HCT116 (cell line): ENCODE measurements at regions not wholly inside any gene's neighbourhood (a gene's known extent, or its start where the extent isn't known, plus 50 kb on each side); places are given as distances from the start of the nearest gene placed in this dataset.

Experiments used
- ATAC-seq: fragments of 200-7000 bp; cut with Tn5 transposase; 2 replicates; pipeline ENCODE4 v1.9.1; 2020; ENCODE audit warnings: mild to moderate bottlenecking, moderate library complexity
- BruUV-seq: library from RNA; stranded (reverse); fragments of 400-500 nt; replicated peaks from 2 replicates; lab custom pipeline; 2021; lab: Mats Ljungman, UMichigan
- CTCF ChIA-PET: fragments of 300-600 bp; sonication (Branson Sonifier 250); formaldehyde crosslinking; loops from one replicate; lab custom pipeline; 2021; ENCODE audit warnings: antibody characterized with exemption; lab: Charles Lee
- POLR2A ChIA-PET: fragments of 300-600, 350-600 bp; sonication (Branson Sonifier 250); formaldehyde crosslinking; loops from one replicate; lab custom pipeline; 2021; ENCODE audit warnings: antibody characterized with exemption; lab: Charles Lee
- RAD21 ChIA-PET, 2 experiments: fragments of 300-600 bp; sonication (Branson Sonifier 250); formaldehyde crosslinking; loops; one replicate each; lab custom pipeline; 2023; ENCODE audit warnings: low total read pairs in 2 of 2; ENCODE audit not compliant: uncharacterized antibody in 2 of 2, unreplicated experiment in 2 of 2, low non-redundant PET in 1 of 2; lab: Charles Lee
- DNase-seq: peaks from one replicate; pipeline ENCODE4 v3.0.0-alpha.2; 2010; ENCODE audit warnings: low read depth, low spot score
- H2AFZ ChIP-seq: fragments of 200-600 bp; shearing (Covaris generic), sonication (generic); 2 replicates; pipeline ENCODE4 v1.6.1; 2017; ENCODE audit warnings: low read depth, mixed run types, mixed read lengths, antibody characterized with exemption, low read length; ENCODE audit not compliant: poor library complexity, severe bottlenecking
- H3K27ac ChIP-seq: 2 replicates; pipeline ENCODE4 v1.5.1; 2012; ENCODE audit warnings: low read depth, low read length
- H3K27me3 ChIP-seq: fragments of 200-600 bp; sonication (generic); 2 replicates; pipeline ENCODE4 v1.6.1; 2016; ENCODE audit warnings: mixed run types, low read length, mixed read lengths; ENCODE audit not compliant: insufficient read depth
- H3K36me3 ChIP-seq, 2 experiments: fragments of 200-500 bp in 1 of 2; fragments of 200-600 bp in 1 of 2; sonication (Bioruptor generic) in 1 of 2; sonication (generic) in 1 of 2; 2 replicates each; pipeline versions ENCODE4 v1.5.1 to v1.6.1; 2014 to 2016; ENCODE audit warnings: low read length in 2 of 2, inconsistent platforms in 1 of 2, mixed read lengths in 1 of 2, mixed run types in 1 of 2; ENCODE audit not compliant: insufficient read depth in 2 of 2, control insufficient read depth in 1 of 2
- H3K4me1 ChIP-seq, 2 experiments: fragments of 200-600 bp in 1 of 2; sonication (generic) in 1 of 2; 2 replicates each; pipeline versions ENCODE4 v1.5.1 to v1.6.1; 2012 to 2017; ENCODE audit warnings: low read length in 2 of 2, inconsistent platforms in 1 of 2, mild to moderate bottlenecking in 1 of 2, mixed read lengths in 1 of 2, mixed run types in 1 of 2, moderate library complexity in 1 of 2; ENCODE audit not compliant: insufficient read depth in 2 of 2, control insufficient read depth in 1 of 2
- H3K4me2 ChIP-seq: fragments of 200-600 bp; sonication (generic); 2 replicates; pipeline ENCODE4 v1.6.1; 2017; ENCODE audit warnings: mixed run types, low read length, mixed read lengths
- H3K4me3 ChIP-seq, 2 experiments: fragments of 200-600 bp in 1 of 2; sonication (generic) in 1 of 2; replicated peaks in 1 of 2; 2 replicates each; pipeline ENCODE4 v1.5.1; 2011 to 2016; ENCODE audit warnings: low read length in 2 of 2, control low read depth in 1 of 2, low read depth in 1 of 2, mild to moderate bottlenecking in 1 of 2, mixed read lengths in 1 of 2, mixed run types in 1 of 2
- H3K79me2 ChIP-seq: fragments of 200-600 bp; sonication (generic); 2 replicates; pipeline ENCODE4 v1.6.1; 2017; ENCODE audit warnings: mild to moderate bottlenecking, mixed run types, low read length, moderate library complexity, mixed read lengths; ENCODE audit not compliant: insufficient read depth
- H3K9ac ChIP-seq: fragments of 200-600 bp; sonication (generic); 2 replicates; pipeline ENCODE4 v1.6.1; 2016; ENCODE audit warnings: low read length, mixed read lengths
- H3K9me2 ChIP-seq: fragments of 200-600 bp; sonication (generic), shearing (Covaris generic); 2 replicates; pipeline ENCODE4 v1.6.1; 2017; ENCODE audit warnings: mixed run types, mild to moderate bottlenecking, moderate library complexity; ENCODE audit not compliant: insufficient read depth
- H3K9me3 ChIP-seq, 2 experiments: fragments of 200-500 bp in 1 of 2; fragments of 200-600 bp in 1 of 2; sonication (Bioruptor generic) in 1 of 2; sonication (generic) in 1 of 2; 2 replicates each; pipeline ENCODE4 v1.6.1; 2014 to 2017; ENCODE audit warnings: low read length in 2 of 2, mixed read lengths in 2 of 2, inconsistent platforms in 1 of 2, low read depth in 1 of 2, mild to moderate bottlenecking in 1 of 2, mixed run types in 1 of 2, moderate library complexity in 1 of 2; ENCODE audit not compliant: control insufficient read depth in 1 of 2, insufficient read depth in 1 of 2
- H4K20me1 ChIP-seq: fragments of 200-600 bp; sonication (generic), shearing (Covaris generic); 2 replicates; pipeline ENCODE4 v1.6.1; 2017; ENCODE audit warnings: mixed run types, mild to moderate bottlenecking, moderate library complexity; ENCODE audit not compliant: insufficient read depth
- CEBPB ChIP-seq: IDR thresholded peaks from 2 replicates; pipeline ENCODE4 v1.6.1; 2012; ENCODE audit warnings: low read depth
- EGR1 ChIP-seq: IDR thresholded peaks from 2 replicates; pipeline ENCODE4 v1.6.1; 2012; ENCODE audit warnings: low read depth
- ELF1 ChIP-seq: IDR thresholded peaks from 2 replicates; pipeline ENCODE4 v1.6.1; 2012; ENCODE audit warnings: low read depth, borderline replicate concordance
- EZH2phosphoT487 ChIP-seq: fragments of 200-600 bp; IDR thresholded peaks from 2 replicates; pipeline ENCODE4 v1.6.1; 2018; ENCODE audit warnings: antibody characterized with exemption, borderline replicate concordance
- FOSL1 ChIP-seq: IDR thresholded peaks from 2 replicates; pipeline ENCODE4 v1.6.1; 2012; ENCODE audit warnings: low read depth
- JUND ChIP-seq: IDR thresholded peaks from 2 replicates; pipeline ENCODE4 v1.6.1; 2012
- POLR2AphosphoS5 ChIP-seq: IDR thresholded peaks from 2 replicates; pipeline ENCODE4 v1.6.1; 2011; ENCODE audit warnings: mild to moderate bottlenecking, low read depth, low read length, moderate library complexity
- REST ChIP-seq: IDR thresholded peaks from 2 replicates; pipeline ENCODE4 v1.6.1; 2012; ENCODE audit warnings: low read depth
- SIN3A ChIP-seq: IDR thresholded peaks from 2 replicates; pipeline ENCODE4 v1.6.1; 2012; ENCODE audit warnings: low read depth
- SP1 ChIP-seq: IDR thresholded peaks from 2 replicates; pipeline ENCODE4 v1.6.1; 2012; ENCODE audit warnings: low read depth
- SRF ChIP-seq: IDR thresholded peaks from 2 replicates; pipeline ENCODE4 v1.6.1; 2012; ENCODE audit warnings: low read depth
- TCF7L2 ChIP-seq: IDR thresholded peaks from 2 replicates; pipeline ENCODE4 v1.7.0; 2011; ENCODE audit warnings: borderline replicate concordance, inconsistent platforms; ENCODE audit not compliant: insufficient read depth, insufficient read length; ENCODE audit errors: extremely low read depth
- YY1 ChIP-seq: IDR thresholded peaks from 2 replicates; pipeline ENCODE4 v1.6.1; 2011; ENCODE audit warnings: low read length, low read depth, moderate library complexity, mild to moderate bottlenecking; ENCODE audit not compliant: insufficient replicate concordance; ENCODE audit errors: extremely low read depth
- ZBTB33 ChIP-seq: IDR thresholded peaks from 2 replicates; pipeline ENCODE4 v1.6.1; 2011; ENCODE audit warnings: mild to moderate bottlenecking, low read length, moderate library complexity; ENCODE audit not compliant: insufficient replicate concordance; ENCODE audit errors: extremely low read depth
- ZNF274 ChIP-seq: fragments of 200-500 bp; sonication (Bioruptor generic); IDR thresholded peaks from 2 replicates; pipeline ENCODE4 v1.6.1; 2014; ENCODE audit warnings: mild to moderate bottlenecking, low read depth, low read length, inconsistent platforms
- intact Hi-C: fragments of 100-400 bp; cut with micrococcal nuclease; formaldehyde crosslinking; loops from 2 replicates; pipeline ENCODE4 v1.10.0; 2022

GRCh38 chr19:27720155-27720554 is 1492.8 kb downstream of the UQCRFS1 start:
- no peaks in the 10 kb centered on the region for H3K36me3 ChIP-seq
- no peaks in the 10 kb centered on the region for H4K20me1 ChIP-seq
- no TSS peak for BruUV-seq
- no peaks in the 10 kb centered on the region for H3K27me3 ChIP-seq
- no peak overlapping the region for H3K27ac ChIP-seq
- ATAC-seq (no peak), DNase-seq (no peak)
- TF ChIP-seq SRF (no peak), EGR1 (no peak), CEBPB (no peak), FOSL1 (no peak), YY1 (no peak), ZNF274 (no peak), ZBTB33 (no peak), EZH2phosphoT487 (no peak), REST (no peak), TCF7L2 (no peak), POLR2AphosphoS5 (no peak), JUND (no peak), ELF1 (no peak), SP1 (no peak), SIN3A (no peak)
- ChIA-PET POLR2A (no interaction called here), RAD21 (no interaction called here), CTCF (no interaction called here)
- H3K9me2 ChIP-seq = no peaks in the 10 kb centered on the region
- no peaks in the 10 kb centered on the region for H3K79me2 ChIP-seq
- H3K4me1 ChIP-seq = no peaks in the 10 kb centered on the region
- peaks cover 0 to 1% of the 10 kb centered on the region in 2 experiments; a peak in 2 of 4 replicates for H3K9me3 ChIP-seq
- no peak overlapping the region for H3K4me3 ChIP-seq
- H3K9ac ChIP-seq = no peak overlapping the region
- intact Hi-C loops = no loop called here
- H2AFZ ChIP-seq = no peak overlapping the region
- no peak overlapping the region for H3K4me2 ChIP-seq
